Neural progenitor cell (in vitro differentiated cells): ENCODE measurements at regions not wholly inside any gene's neighbourhood (a gene's known extent, or its start where the extent isn't known, plus 50 kb on each side); places are given as distances from the start of the nearest gene placed in this dataset.

Source experiments
- DNase-seq: peaks from one replicate; pipeline ENCODE4 v3.0.0-alpha.2; 2016; ENCODE audit warnings: low spot score
- H2AFZ ChIP-seq: fragments of 200-600 bp; sonication (generic); replicated peaks from 2 replicates; pipeline ENCODE4 v1.6.1; 2016; ENCODE audit warnings: antibody characterized with exemption
- H3F3A ChIP-seq: fragments of 200-600 bp; sonication (generic); 2 replicates; pipeline ENCODE4 v1.6.1; 2016; ENCODE audit warnings: antibody characterized with exemption, low read depth
- H3K27ac ChIP-seq: fragments of 200-600 bp; sonication (generic); 2 replicates; pipeline ENCODE4 v1.5.1; 2016; ENCODE audit warnings: mild to moderate bottlenecking
- H3K27me3 ChIP-seq: fragments of 200-600 bp; sonication (generic); 2 replicates; pipeline ENCODE4 v1.6.1; 2016; ENCODE audit warnings: mild to moderate bottlenecking, moderate library complexity
- H3K36me3 ChIP-seq: fragments of 200-600 bp; sonication (generic); 2 replicates; pipeline ENCODE4 v1.5.1; 2016
- H3K4me1 ChIP-seq: fragments of 200-600 bp; sonication (generic); 2 replicates; pipeline ENCODE4 v1.6.1; 2016; ENCODE audit warnings: mixed run types
- H3K4me2 ChIP-seq: fragments of 200-600 bp; sonication (generic); 2 replicates; pipeline ENCODE4 v1.6.1; 2016
- H3K4me3 ChIP-seq: fragments of 200-600 bp; sonication (generic); 2 replicates; pipeline ENCODE4 v1.5.1; 2016
- H3K79me2 ChIP-seq: fragments of 200-600 bp; sonication (generic); 2 replicates; pipeline ENCODE4 v1.6.1; 2016; ENCODE audit warnings: low read depth
- H3K9ac ChIP-seq: fragments of 200-600 bp; sonication (generic); 2 replicates; pipeline ENCODE4 v1.6.1; 2016
- H3K9me3 ChIP-seq: fragments of 200-600 bp; sonication (generic); 2 replicates; pipeline ENCODE4 v1.5.1; 2016; ENCODE audit warnings: low read depth
- H4K20me1 ChIP-seq: fragments of 200-600 bp; sonication (generic); 2 replicates; pipeline ENCODE4 v1.6.1; 2016; ENCODE audit warnings: low read depth
- H3K27ac Mint-ChIP-seq: 3 replicates; pipeline ENCODE4 v1.8.0; 2021; ENCODE audit warnings: mixed read lengths
- H3K27me3 Mint-ChIP-seq: 2 replicates; pipeline ENCODE4 v1.8.0; 2022; ENCODE audit warnings: low read depth, mild to moderate bottlenecking, inconsistent platforms, moderate library complexity, mixed read lengths; ENCODE audit not compliant: insufficient read depth
- H3K36me3 Mint-ChIP-seq: 3 replicates; pipeline ENCODE4 v1.8.0; 2021; ENCODE audit warnings: mixed read lengths
- H3K4me1 Mint-ChIP-seq: 3 replicates; pipeline ENCODE4 v1.8.0; 2021; ENCODE audit warnings: mixed read lengths
- H3K4me3 Mint-ChIP-seq: 3 replicates; pipeline ENCODE4 v1.8.0; 2021; ENCODE audit warnings: mild to moderate bottlenecking, moderate library complexity, mixed read lengths
- H3K9me3 Mint-ChIP-seq: 3 replicates; pipeline ENCODE4 v1.8.0; 2020; ENCODE audit warnings: mixed read lengths
- CTCF ChIP-seq: fragments of 200-600 bp; sonication (generic); IDR thresholded peaks from 2 replicates; pipeline ENCODE4 v1.5.1; 2017; ENCODE audit warnings: antibody characterized with exemption, mild to moderate bottlenecking
- EZH2 ChIP-seq: fragments of 200-600 bp; sonication (generic); IDR thresholded peaks from 2 replicates; pipeline ENCODE4 v1.6.1; 2017; ENCODE audit warnings: antibody characterized with exemption, mild to moderate bottlenecking, moderate library complexity
- EZH2phosphoT487 ChIP-seq: fragments of 200-600 bp; sonication (generic); IDR thresholded peaks from 2 replicates; pipeline ENCODE4 v1.6.1; 2017; ENCODE audit warnings: antibody characterized with exemption

- Histone ChIP-seq H2AFZ (no peak overlapping the region), H3F3A (no peaks in the 10 kb centered on the region), H3K36me3 (no peaks in the 10 kb centered on the region), H3K4me1 (no peaks in the 10 kb centered on the region), H3K4me3 (no peak overlapping the region), H3K9me3 (no peaks in the 10 kb centered on the region), H4K20me1 (no peaks in the 10 kb centered on the region), H3K9ac (no peak overlapping the region), H3K27me3 (no peaks in the 10 kb centered on the region), H3K4me2 (no peak overlapping the region), H3K79me2 (no peaks in the 10 kb centered on the region), H3K27ac (no peak overlapping the region)
- Mint-ChIP-seq H3K4me3 (no peak overlapping the region), H3K9me3 (no peaks in the 10 kb centered on the region), H3K4me1 (no peaks in the 10 kb centered on the region), H3K36me3 (no peaks in the 10 kb centered on the region), H3K27me3 (no peaks in the 10 kb centered on the region), H3K27ac (no peak overlapping the region)
- TF ChIP-seq EZH2phosphoT487 (no peak), CTCF (no peak), EZH2 (no peak)
- no peak for DNase-seq
These were observed 683.6 kb downstream of the NUP35 start for GRCh38 chr2:183807870-183808269.

GRCh38 chr2:183809404-183809803 is 685.2 kb downstream of the NUP35 start:
- TF ChIP-seq CTCF (no peak), EZH2phosphoT487 (no peak), EZH2 (no peak)
- Histone ChIP-seq H3K4me2 (no peak overlapping the region), H3K4me1 (no peaks in the 10 kb centered on the region), H3K9me3 (no peaks in the 10 kb centered on the region), H4K20me1 (no peaks in the 10 kb centered on the region), H3K27me3 (no peaks in the 10 kb centered on the region), H3K36me3 (no peaks in the 10 kb centered on the region), H3F3A (no peaks in the 10 kb centered on the region), H3K9ac (no peak overlapping the region), H2AFZ (no peak overlapping the region), H3K27ac (no peak overlapping the region), H3K4me3 (no peak overlapping the region), H3K79me2 (no peaks in the 10 kb centered on the region)
- Mint-ChIP-seq H3K27ac (no peak overlapping the region), H3K27me3 (no peaks in the 10 kb centered on the region), H3K36me3 (no peaks in the 10 kb centered on the region), H3K9me3 (no peaks in the 10 kb centered on the region), H3K4me3 (no peak overlapping the region), H3K4me1 (no peaks in the 10 kb centered on the region)
- DNase-seq, result no peak

GRCh38 chr2:183811281-183811680 is 687.0 kb downstream of the NUP35 start:
- Mint-ChIP-seq H3K4me3 (no peak overlapping the region), H3K27me3 (no peaks in the 10 kb centered on the region), H3K4me1 (no peaks in the 10 kb centered on the region), H3K36me3 (no peaks in the 10 kb centered on the region), H3K9me3 (no peaks in the 10 kb centered on the region), H3K27ac (no peak overlapping the region)
- Histone ChIP-seq H3K4me3 (no peak overlapping the region), H3K4me1 (no peaks in the 10 kb centered on the region), H4K20me1 (no peaks in the 10 kb centered on the region), H3F3A (no peaks in the 10 kb centered on the region), H3K27me3 (no peaks in the 10 kb centered on the region), H3K9me3 (no peaks in the 10 kb centered on the region), H3K9ac (no peak overlapping the region), H2AFZ (no peak overlapping the region), H3K79me2 (no peaks in the 10 kb centered on the region), H3K27ac (no peak overlapping the region), H3K4me2 (no peak overlapping the region), H3K36me3 (no peaks in the 10 kb centered on the region)
- TF ChIP-seq EZH2phosphoT487 (no peak), EZH2 (no peak), CTCF (no peak)
- DNase-seq, result no peak

GRCh38 chr2:183812091-183812490 is 687.8 kb downstream of the NUP35 start:
- Histone ChIP-seq H3K4me3 (no peak overlapping the region), H3K4me1 (no peaks in the 10 kb centered on the region), H4K20me1 (no peaks in the 10 kb centered on the region), H3K27ac (no peak overlapping the region), H3K79me2 (no peaks in the 10 kb centered on the region), H3K27me3 (no peaks in the 10 kb centered on the region), H3K9ac (no peak overlapping the region), H2AFZ (no peak overlapping the region), H3K4me2 (no peak overlapping the region), H3F3A (no peaks in the 10 kb centered on the region), H3K9me3 (no peaks in the 10 kb centered on the region), H3K36me3 (no peaks in the 10 kb centered on the region)
- DNase-seq, result no peak
- no peaks in the 10 kb centered on the region for H3K36me3 Mint-ChIP-seq
- peaks cover 2% of the 10 kb centered on the region for H3K27me3 Mint-ChIP-seq
- no peak overlapping the region for H3K27ac Mint-ChIP-seq
- no peaks in the 10 kb centered on the region for H3K4me1 Mint-ChIP-seq
- H3K9me3 Mint-ChIP-seq, result no peaks in the 10 kb centered on the region
- no peak for TF ChIP-seq EZH2
- no peak for TF ChIP-seq EZH2phosphoT487
- no peak for TF ChIP-seq CTCF
- H3K4me3 Mint-ChIP-seq, result no peak overlapping the region
